ENCODE measurements at regions not wholly inside any gene's neighbourhood (a gene's known extent, or its start where the extent isn't known, plus 50 kb on each side); places are given as distances from the start of the nearest gene placed in this dataset.

GRCh38 chr22:47236718-47237117 lies 474.3 kb downstream of the TBC1D22A start:
- H3K27me3 ChIP-seq = no peaks in the 10 kb centered on the region
- no peak for DNase-seq (ENCODE audit: low read depth in 1 of 2, low spot score in 1 of 2)
- H3K4me3 ChIP-seq = no peak overlapping the region
- TF ChIP-seq, protein P1, sequence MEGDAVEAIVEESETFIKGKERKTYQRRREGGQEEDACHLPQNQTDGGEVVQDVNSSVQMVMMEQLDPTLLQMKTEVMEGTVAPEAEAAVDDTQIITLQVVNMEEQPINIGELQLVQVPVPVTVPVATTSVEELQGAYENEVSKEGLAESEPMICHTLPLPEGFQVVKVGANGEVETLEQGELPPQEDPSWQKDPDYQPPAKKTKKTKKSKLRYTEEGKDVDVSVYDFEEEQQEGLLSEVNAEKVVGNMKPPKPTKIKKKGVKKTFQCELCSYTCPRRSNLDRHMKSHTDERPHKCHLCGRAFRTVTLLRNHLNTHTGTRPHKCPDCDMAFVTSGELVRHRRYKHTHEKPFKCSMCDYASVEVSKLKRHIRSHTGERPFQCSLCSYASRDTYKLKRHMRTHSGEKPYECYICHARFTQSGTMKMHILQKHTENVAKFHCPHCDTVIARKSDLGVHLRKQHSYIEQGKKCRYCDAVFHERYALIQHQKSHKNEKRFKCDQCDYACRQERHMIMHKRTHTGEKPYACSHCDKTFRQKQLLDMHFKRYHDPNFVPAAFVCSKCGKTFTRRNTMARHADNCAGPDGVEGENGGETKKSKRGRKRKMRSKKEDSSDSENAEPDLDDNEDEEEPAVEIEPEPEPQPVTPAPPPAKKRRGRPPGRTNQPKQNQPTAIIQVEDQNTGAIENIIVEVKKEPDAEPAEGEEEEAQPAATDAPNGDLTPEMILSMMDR (IDR thresholded peaks at IDR 0.05; ENCODE audit: low read depth, low read length) = no peak
- H3K27ac ChIP-seq = no peak overlapping the region
- H3K9me3 ChIP-seq (ENCODE audit: low read depth) = peaks cover 6% of the 10 kb centered on the region
- H3K4me1 ChIP-seq (ENCODE audit: low read depth) = no peaks in the 10 kb centered on the region
- H3K36me3 ChIP-seq = no peaks in the 10 kb centered on the region

DNA sequence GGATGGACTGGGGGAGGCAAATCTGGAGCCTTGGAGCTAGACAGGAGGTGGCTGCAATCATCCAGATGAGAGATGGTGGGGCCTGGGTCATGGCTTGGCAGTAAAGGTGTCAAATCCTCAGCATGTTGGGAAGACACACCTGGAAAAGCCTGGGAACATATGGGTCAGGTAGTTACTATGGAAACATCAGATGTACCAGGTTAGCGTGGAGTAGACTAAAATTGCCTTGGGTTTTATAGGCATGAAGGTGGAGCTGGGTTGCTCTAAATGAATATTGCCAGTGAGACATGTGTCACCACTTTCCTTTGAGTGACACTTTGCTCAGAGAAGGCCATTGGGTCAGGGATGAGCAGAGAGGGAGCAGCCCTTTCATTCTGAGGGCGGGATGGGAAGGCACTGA lies 473.7 kb downstream of the TBC1D22A start:
- TF ChIP-seq, protein P1 (IDR thresholded peaks at IDR 0.05; ENCODE audit: low read depth, low read length) = no peak
- no peak for DNase-seq (ENCODE audit: low read depth in 1 of 2, low spot score in 1 of 2)
- no peaks in the 10 kb centered on the region for H3K4me1 ChIP-seq (ENCODE audit: low read depth)

DNA sequence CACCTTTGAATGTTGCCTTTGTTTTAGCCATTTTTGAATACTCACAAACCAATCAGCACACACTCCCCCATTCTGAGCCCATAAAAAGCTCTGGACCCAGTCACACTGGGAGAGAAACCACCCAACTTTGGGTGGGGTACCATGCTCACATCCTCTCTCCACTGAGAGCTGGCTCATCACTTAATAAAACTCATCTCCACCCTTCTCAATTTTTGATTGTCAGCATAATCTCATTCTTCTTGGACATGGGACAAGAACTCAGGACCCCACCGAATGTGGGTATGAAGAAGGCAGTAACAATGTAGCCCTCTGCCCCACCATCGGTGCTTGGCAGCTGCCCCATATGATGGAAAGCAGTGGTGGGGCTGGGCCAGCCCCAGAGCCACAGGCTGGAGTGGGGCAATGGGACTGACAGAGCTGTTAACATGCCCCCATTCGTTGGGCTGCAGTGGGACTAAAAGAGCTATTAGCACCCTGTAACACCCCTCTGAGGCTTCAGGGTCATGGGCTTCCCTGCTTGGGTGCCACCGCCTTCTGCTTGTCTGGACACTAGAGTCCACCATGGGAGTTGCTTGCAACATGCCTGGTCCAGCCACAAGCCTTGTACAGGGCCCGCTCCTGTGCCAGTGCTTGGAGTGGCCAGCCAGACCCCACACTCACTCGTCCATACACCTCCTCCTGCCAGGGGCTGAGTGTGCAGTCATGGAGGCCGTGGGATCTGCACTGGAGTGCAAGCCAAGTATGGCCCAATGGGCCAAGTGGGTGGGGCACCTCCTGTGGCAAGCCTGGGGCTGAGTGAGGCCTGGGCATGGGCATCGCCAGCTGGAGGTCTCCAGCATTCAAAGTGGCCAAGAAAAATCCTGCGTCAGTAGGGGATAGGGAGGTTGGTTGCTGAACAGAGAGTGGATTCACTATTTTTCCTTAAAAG lies 471.1 kb downstream of the TBC1D22A start:
- TF ChIP-seq, protein P1 (IDR thresholded peaks at IDR 0.05; ENCODE audit: low read depth, low read length) = no peak
- H3K36me3 ChIP-seq = no peaks in the 10 kb centered on the region
- no peak overlapping the region for H3K27ac ChIP-seq
- no peaks in the 10 kb centered on the region for H3K4me1 ChIP-seq (ENCODE audit: low read depth)
- no peaks in the 10 kb centered on the region for H3K27me3 ChIP-seq
- H3K4me3 ChIP-seq = no peak overlapping the region
- DNase-seq (ENCODE audit: low read depth in 1 of 2, low spot score in 1 of 2) = no peak
- H3K9me3 ChIP-seq (ENCODE audit: low read depth) = peaks cover 4% of the 10 kb centered on the region

More for the DNA sequence above, 473.7 kb downstream of the TBC1D22A start:
- Histone ChIP-seq H3K27ac (no peak overlapping the region), H3K4me3 (no peak overlapping the region), H3K36me3 (no peaks in the 10 kb centered on the region), H3K27me3 (no peaks in the 10 kb centered on the region), H3K9me3 (ENCODE audit: low read depth) (peaks cover 5% of the 10 kb centered on the region)

DNA sequence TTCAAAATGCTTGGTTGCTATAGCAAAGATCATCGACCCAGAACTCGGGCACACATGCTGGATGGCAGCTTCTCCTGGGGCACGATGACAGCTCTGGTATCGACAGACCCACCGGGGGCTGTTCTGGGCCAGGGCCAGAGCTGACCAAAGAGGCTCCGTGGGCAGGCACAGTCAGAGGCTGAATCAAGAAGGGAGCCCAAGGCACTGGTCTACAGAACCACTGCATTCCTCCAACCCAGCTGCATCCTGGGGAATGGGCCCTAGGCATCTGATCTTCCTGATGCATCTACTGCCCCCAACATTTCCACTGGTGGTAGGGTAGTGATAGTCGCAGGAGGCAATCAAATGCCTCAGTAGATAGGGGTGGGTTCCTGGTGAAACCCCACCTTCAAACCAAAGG lies 470.3 kb downstream of the TBC1D22A start:
- Histone ChIP-seq H3K9me3 (ENCODE audit: low read depth) (peaks cover 4% of the 10 kb centered on the region), H3K4me1 (ENCODE audit: low read depth) (no peaks in the 10 kb centered on the region), H3K36me3 (no peaks in the 10 kb centered on the region), H3K4me3 (no peak overlapping the region), H3K27ac (no peak overlapping the region), H3K27me3 (no peaks in the 10 kb centered on the region)
- no peak for DNase-seq (ENCODE audit: low read depth in 1 of 2, low spot score in 1 of 2)
- TF ChIP-seq, protein P1 (IDR thresholded peaks at IDR 0.05; ENCODE audit: low read depth, low read length) = no peak

DNA sequence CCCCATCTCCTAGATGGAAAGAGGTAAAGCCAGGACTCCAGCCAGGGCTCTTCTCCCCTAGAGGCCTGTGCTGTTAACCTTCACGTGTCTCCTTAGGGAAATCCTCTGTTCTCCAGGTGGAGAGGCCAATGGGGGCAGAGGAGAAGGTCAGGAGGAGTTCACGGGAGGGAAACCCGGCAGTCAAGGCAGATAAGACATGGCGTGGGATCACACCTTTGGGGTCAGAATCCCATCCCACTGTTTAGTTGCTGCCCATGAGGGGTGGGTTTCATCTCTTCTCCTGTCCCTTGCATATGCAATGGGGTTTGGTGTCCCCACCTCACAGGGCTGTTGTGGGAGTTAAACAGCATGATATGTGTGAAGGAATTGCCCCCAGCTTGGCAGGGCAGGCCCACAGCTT lies 469.7 kb downstream of the TBC1D22A start:
- Histone ChIP-seq H3K27me3 (no peaks in the 10 kb centered on the region), H3K9me3 (ENCODE audit: low read depth) (peaks cover 4% of the 10 kb centered on the region), H3K36me3 (no peaks in the 10 kb centered on the region), H3K27ac (no peak overlapping the region), H3K4me1 (ENCODE audit: low read depth) (no peaks in the 10 kb centered on the region), H3K4me3 (no peak overlapping the region)
- TF ChIP-seq, protein P1 (IDR thresholded peaks at IDR 0.05; ENCODE audit: low read depth, low read length) = no peak
- no peak for DNase-seq (ENCODE audit: low read depth in 1 of 2, low spot score in 1 of 2)
